ENCODE measurements at regions not wholly inside any gene's neighbourhood (a gene's known extent, or its start where the extent isn't known, plus 50 kb on each side); places are given as distances from the start of the nearest gene placed in this dataset.

DNA sequence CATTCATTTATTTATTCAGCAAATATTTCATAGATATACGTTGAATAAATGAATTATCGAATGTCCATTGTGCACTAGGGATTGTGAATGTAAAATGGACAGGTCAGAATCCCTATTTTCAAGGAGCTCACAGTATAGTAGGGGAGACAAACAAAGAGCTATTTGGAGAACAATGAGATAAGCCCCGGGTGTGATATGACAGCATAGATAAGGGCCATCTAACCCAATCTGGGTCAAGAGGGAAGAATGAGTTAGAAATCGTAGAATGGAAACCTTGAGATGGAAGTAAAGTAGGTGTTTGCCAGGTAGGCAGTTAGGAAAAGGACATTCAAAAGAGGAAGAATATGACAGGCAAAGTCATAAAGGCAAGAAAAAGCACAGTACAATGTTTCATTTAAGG lies 132.2 kb upstream of the GOLGA6L4 start:
- H3K9me3 Mint-ChIP-seq = no peaks in the 10 kb centered on the region
- no peak overlapping the region for H3K27ac Mint-ChIP-seq
- H3K27me3 ChIP-seq (ENCODE audit: control insufficient read depth, insufficient read depth, low read length, poor library complexity, severe bottlenecking) = no peaks in the 10 kb centered on the region
- H3K4me1 Mint-ChIP-seq = peaks cover 16% of the 10 kb centered on the region
- no peaks in the 10 kb centered on the region for H3K27me3 Mint-ChIP-seq (ENCODE audit: insufficient read depth)
- no peaks in the 10 kb centered on the region for H3K4me1 ChIP-seq (ENCODE audit: control insufficient read depth, insufficient read depth, low read length)
- peak; percentile 54 for DNase-seq
- H3K36me3 ChIP-seq (ENCODE audit: control insufficient read depth, insufficient read depth, low read length) = no peaks in the 10 kb centered on the region
- H3K4me3 ChIP-seq (ENCODE audit: low read length) = no peak overlapping the region
- no peak overlapping the region for H3K27ac ChIP-seq (ENCODE audit: low read depth, low read length)
- no peak overlapping the region for H3K4me3 Mint-ChIP-seq
- H3K9me3 ChIP-seq (ENCODE audit: control insufficient read depth, low read length) = no peaks in the 10 kb centered on the region
- H3K36me3 Mint-ChIP-seq (ENCODE audit: low read depth) = no peaks in the 10 kb centered on the region
- TF ChIP-seq, protein P1, sequence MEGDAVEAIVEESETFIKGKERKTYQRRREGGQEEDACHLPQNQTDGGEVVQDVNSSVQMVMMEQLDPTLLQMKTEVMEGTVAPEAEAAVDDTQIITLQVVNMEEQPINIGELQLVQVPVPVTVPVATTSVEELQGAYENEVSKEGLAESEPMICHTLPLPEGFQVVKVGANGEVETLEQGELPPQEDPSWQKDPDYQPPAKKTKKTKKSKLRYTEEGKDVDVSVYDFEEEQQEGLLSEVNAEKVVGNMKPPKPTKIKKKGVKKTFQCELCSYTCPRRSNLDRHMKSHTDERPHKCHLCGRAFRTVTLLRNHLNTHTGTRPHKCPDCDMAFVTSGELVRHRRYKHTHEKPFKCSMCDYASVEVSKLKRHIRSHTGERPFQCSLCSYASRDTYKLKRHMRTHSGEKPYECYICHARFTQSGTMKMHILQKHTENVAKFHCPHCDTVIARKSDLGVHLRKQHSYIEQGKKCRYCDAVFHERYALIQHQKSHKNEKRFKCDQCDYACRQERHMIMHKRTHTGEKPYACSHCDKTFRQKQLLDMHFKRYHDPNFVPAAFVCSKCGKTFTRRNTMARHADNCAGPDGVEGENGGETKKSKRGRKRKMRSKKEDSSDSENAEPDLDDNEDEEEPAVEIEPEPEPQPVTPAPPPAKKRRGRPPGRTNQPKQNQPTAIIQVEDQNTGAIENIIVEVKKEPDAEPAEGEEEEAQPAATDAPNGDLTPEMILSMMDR (conservative IDR thresholded peaks at IDR 0.05) = no peak
- no peak overlapping the region for H3K9ac ChIP-seq (ENCODE audit: extremely low read depth, low read length, poor library complexity, severe bottlenecking)
- 61 to 68% methylated on average over 3 to 4 of the region's 4 CpGs for WGBS, 2 experiments (ENCODE audit: insufficient coverage in 1 of 2, insufficient read length in 1 of 2)

DNA sequence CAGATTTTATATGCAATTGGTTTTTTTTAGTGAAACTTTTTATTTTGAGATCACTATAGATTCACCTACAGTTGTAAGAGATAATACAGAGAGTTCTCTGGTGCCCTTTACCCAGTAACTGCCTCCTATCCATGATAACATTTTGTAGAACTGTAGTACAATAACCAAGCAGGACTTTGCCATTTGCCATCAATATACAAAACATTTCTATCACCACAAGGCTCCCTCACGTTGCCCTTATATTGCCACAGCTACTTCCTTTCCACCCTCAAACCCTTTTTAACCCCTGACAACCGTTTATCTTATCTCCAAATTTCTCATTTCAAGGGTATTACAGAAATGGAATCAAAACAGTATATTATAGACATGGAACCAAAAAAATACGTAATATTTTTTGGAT lies 130.7 kb upstream of the GOLGA6L4 start:
- H3K9ac ChIP-seq (ENCODE audit: extremely low read depth, low read length, poor library complexity, severe bottlenecking) = no peak overlapping the region
- DNase-seq = no peak

DNA sequence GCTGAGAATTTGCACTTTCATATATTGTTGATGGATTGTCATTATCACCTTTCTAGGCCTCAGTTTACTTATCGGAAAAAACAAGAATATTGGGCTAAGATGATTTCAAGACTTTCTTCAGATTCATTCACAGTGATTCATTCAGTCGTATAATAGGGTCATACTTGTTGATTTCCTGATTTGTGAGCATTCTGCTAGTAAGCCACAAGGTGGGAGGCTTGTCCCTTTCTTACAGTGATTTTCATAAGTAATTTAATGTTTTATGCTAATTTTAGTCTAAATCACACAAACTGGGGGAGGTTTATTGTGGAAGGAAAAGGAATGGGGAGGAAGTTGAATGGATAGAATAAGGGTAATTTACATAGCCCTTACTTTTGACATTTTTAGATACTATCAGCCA lies 126.8 kb upstream of the GOLGA6L4 start:
- Histone ChIP-seq H3K27me3 (ENCODE audit: control insufficient read depth, insufficient read depth, low read length, poor library complexity, severe bottlenecking) (no peaks in the 10 kb centered on the region), H3K36me3 (ENCODE audit: control insufficient read depth, insufficient read depth, low read length) (no peaks in the 10 kb centered on the region), H3K9ac (ENCODE audit: extremely low read depth, low read length, poor library complexity, severe bottlenecking) (no peak overlapping the region), H3K4me3 (ENCODE audit: low read length) (no peak overlapping the region), H3K4me1 (ENCODE audit: control insufficient read depth, insufficient read depth, low read length) (no peaks in the 10 kb centered on the region), H3K27ac (ENCODE audit: low read depth, low read length) (no peak overlapping the region), H3K9me3 (ENCODE audit: control insufficient read depth, low read length) (no peaks in the 10 kb centered on the region)
- Mint-ChIP-seq H3K36me3 (ENCODE audit: low read depth) (no peaks in the 10 kb centered on the region), H3K4me3 (no peak overlapping the region), H3K27me3 (ENCODE audit: insufficient read depth) (no peaks in the 10 kb centered on the region), H3K9me3 (no peaks in the 10 kb centered on the region), H3K4me1 (peaks cover 10% of the 10 kb centered on the region), H3K27ac (no peak overlapping the region)
- DNase-seq = no peak
- WGBS, 2 experiments (ENCODE audit: insufficient coverage in 1 of 2, insufficient read length in 1 of 2) = 97 to 100% methylated on average over 2 of the region's 2 CpGs
- TF ChIP-seq, protein P1 (conservative IDR thresholded peaks at IDR 0.05) = peak; percentile 59

More for the DNA sequence above, 130.7 kb upstream of the GOLGA6L4 start:
- Histone ChIP-seq H3K27me3 (ENCODE audit: control insufficient read depth, insufficient read depth, low read length, poor library complexity, severe bottlenecking) (no peaks in the 10 kb centered on the region), H3K4me1 (ENCODE audit: control insufficient read depth, insufficient read depth, low read length) (no peaks in the 10 kb centered on the region), H3K27ac (ENCODE audit: low read depth, low read length) (no peak overlapping the region), H3K9me3 (ENCODE audit: control insufficient read depth, low read length) (no peaks in the 10 kb centered on the region), H3K4me3 (ENCODE audit: low read length) (no peak overlapping the region), H3K36me3 (ENCODE audit: control insufficient read depth, insufficient read depth, low read length) (no peaks in the 10 kb centered on the region)
- 90% methylated on average over 3 of the region's 3 CpGs; no CpG with 5 or more reads in 1 of the 2 experiments for WGBS, 2 experiments (ENCODE audit: insufficient coverage in 1 of 2, insufficient read length in 1 of 2)
- H3K4me3 Mint-ChIP-seq = no peak overlapping the region
- no peak overlapping the region for H3K27ac Mint-ChIP-seq
- peaks cover 13% of the 10 kb centered on the region for H3K4me1 Mint-ChIP-seq
- H3K27me3 Mint-ChIP-seq (ENCODE audit: insufficient read depth) = no peaks in the 10 kb centered on the region
- TF ChIP-seq, protein P1 (conservative IDR thresholded peaks at IDR 0.05) = no peak
- no peaks in the 10 kb centered on the region for H3K36me3 Mint-ChIP-seq (ENCODE audit: low read depth)
- H3K9me3 Mint-ChIP-seq = no peaks in the 10 kb centered on the region
